ENCODE measurements at regions not wholly inside any gene's neighbourhood (a gene's known extent, or its start where the extent isn't known, plus 50 kb on each side); places are given as distances from the start of the nearest gene placed in this dataset.

- TF ChIP-seq, protein P1, sequence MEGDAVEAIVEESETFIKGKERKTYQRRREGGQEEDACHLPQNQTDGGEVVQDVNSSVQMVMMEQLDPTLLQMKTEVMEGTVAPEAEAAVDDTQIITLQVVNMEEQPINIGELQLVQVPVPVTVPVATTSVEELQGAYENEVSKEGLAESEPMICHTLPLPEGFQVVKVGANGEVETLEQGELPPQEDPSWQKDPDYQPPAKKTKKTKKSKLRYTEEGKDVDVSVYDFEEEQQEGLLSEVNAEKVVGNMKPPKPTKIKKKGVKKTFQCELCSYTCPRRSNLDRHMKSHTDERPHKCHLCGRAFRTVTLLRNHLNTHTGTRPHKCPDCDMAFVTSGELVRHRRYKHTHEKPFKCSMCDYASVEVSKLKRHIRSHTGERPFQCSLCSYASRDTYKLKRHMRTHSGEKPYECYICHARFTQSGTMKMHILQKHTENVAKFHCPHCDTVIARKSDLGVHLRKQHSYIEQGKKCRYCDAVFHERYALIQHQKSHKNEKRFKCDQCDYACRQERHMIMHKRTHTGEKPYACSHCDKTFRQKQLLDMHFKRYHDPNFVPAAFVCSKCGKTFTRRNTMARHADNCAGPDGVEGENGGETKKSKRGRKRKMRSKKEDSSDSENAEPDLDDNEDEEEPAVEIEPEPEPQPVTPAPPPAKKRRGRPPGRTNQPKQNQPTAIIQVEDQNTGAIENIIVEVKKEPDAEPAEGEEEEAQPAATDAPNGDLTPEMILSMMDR (IDR thresholded peaks at IDR 0.05; ENCODE audit: low read length), result no peak
- TF ChIP-seq EZH2phosphoT487 (IDR thresholded peaks at IDR 0.05; ENCODE audit: low read length), result no peak
- TF ChIP-seq EZH2 (optimal IDR thresholded peaks at IDR 0.05; ENCODE audit: low read depth, low read length), result no peak
These were observed 93.6 kb upstream of the NEDD9 start for GRCh38 chr6:11326116-11326515.
